A673 (cell line): ENCODE measurements at regions not wholly inside any gene's neighbourhood (a gene's known extent, or its start where the extent isn't known, plus 50 kb on each side); places are given as distances from the start of the nearest gene placed in this dataset.

Experiments
- CTCF ChIP-seq: fragments of 300-800, 200-600 bp; sonication (generic); conservative IDR thresholded peaks from 2 replicates; pipeline ENCODE4 v1.5.1; 2017; ENCODE audit warnings: low read depth, mild to moderate bottlenecking, antibody characterized with exemption, low read length, moderate library complexity, mixed read lengths
- EZH2 ChIP-seq: fragments of 200-600 bp; sonication (generic); IDR thresholded peaks from 2 replicates; pipeline ENCODE4 v1.6.1; 2017; ENCODE audit warnings: borderline replicate concordance, low read depth, mild to moderate bottlenecking, mixed read lengths, antibody characterized with exemption, low read length; ENCODE audit not compliant: poor library complexity, severe bottlenecking

DNA sequence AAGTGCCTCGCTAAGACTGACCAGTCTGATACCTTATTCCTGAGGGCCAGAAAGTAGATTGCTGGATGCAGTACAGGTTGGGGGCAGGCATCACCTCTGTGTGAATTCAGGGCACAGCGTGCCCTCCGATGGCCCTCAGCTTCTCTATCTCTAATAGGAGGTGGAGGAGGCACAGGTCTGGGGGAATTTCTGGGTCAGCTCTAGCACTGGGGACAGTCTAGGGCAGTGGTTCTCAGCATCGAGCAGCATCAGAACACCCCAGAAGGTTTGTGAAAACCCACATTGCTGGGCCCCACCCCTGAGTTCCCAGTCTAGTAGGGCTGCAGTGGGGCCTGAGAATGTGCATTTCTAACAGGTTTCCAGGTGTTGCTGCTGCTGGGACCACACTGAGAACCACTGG is 166.7 kb downstream of the CDC5L start:
- TF ChIP-seq CTCF (no peak), EZH2 (no peak)
